HEK293 (cell line): ENCODE measurements at regions not wholly inside any gene's neighbourhood (a gene's known extent, or its start where the extent isn't known, plus 50 kb on each side); places are given as distances from the start of the nearest gene placed in this dataset.

Source experiments
- ZEB2 ChIP-seq: fragments of 450-650 bp; formaldehyde crosslinking; IDR thresholded peaks from 2 replicates; pipeline ENCODE4 v1.5.1; 2016; ENCODE audit warnings: missing biosample characterization, missing genetic modification characterization
- TF ChIP-seq, protein P1 (sequence below): fragments of 450-650 bp; formaldehyde crosslinking; IDR thresholded peaks from 2 replicates; pipeline ENCODE4 v1.5.1; 2016; ENCODE audit warnings: missing biosample characterization, missing genetic modification characterization

DNA sequence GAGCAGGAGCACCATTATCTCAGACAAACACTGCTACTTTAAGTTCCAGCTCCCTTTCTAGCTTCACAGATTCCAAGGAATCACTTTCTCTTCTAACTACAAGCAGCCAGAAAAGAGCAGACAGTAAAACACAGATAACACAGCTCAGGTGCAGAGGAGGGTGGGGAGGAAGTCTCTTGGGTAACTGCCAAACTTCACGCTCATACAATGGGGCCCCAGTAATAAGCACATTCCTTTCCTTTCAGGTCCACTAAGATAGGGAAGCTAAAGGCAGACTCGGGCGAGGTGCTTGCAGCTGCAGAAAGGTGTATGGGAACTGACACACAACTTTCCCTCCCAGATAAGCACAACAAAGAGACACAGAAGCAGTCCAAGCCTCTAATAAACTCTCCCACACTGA, 69.2 kb upstream of the OR9G4 start:
- no peak for TF ChIP-seq ZEB2 (tag by site-specific recombination)
- TF ChIP-seq, protein P1, sequence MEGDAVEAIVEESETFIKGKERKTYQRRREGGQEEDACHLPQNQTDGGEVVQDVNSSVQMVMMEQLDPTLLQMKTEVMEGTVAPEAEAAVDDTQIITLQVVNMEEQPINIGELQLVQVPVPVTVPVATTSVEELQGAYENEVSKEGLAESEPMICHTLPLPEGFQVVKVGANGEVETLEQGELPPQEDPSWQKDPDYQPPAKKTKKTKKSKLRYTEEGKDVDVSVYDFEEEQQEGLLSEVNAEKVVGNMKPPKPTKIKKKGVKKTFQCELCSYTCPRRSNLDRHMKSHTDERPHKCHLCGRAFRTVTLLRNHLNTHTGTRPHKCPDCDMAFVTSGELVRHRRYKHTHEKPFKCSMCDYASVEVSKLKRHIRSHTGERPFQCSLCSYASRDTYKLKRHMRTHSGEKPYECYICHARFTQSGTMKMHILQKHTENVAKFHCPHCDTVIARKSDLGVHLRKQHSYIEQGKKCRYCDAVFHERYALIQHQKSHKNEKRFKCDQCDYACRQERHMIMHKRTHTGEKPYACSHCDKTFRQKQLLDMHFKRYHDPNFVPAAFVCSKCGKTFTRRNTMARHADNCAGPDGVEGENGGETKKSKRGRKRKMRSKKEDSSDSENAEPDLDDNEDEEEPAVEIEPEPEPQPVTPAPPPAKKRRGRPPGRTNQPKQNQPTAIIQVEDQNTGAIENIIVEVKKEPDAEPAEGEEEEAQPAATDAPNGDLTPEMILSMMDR (tag by site-specific recombination) = no peak
